ENCODE measurements at regions not wholly inside any gene's neighbourhood (a gene's known extent, or its start where the extent isn't known, plus 50 kb on each side); places are given as distances from the start of the nearest gene placed in this dataset.

DNA sequence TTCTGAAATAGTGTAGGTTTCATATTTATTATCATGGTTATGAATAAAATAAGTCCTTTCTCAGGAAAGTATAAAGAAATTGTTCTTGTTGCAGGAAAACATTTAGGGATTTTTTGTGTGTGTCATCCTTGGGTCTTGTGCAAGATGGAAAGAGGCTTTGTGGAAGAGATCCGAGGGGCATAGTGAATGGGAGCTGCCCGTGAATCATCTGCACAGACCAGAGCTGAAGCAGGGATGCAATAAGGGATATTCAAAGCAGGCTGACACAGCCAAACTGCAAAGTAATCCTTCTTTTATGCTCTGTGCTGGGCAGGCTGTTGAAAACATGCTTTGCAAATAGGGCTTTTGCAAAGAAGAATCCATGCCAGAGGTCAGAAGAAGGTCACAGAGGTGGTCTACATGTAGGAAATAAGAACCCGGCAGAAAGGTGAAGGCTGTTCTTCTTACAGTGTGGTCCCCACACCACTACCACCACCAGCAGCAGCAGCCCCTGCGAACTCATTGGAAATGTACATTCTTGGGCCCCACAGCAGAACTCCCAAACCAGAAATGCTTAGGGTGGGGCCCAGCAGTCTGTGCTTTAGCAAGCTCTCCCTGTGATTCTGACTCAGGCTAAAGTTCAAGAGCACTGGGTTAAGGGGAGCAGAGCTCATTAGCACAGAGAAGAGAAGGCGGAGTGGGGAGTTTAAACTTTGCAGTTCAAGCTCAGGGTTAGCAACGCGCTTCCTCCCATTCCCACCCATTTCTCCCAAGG lies 237.6 kb downstream of the QKI start:
- DNase-seq (ENCODE audit: extremely low spot score): no peak
- TF ChIP-seq, protein P1, sequence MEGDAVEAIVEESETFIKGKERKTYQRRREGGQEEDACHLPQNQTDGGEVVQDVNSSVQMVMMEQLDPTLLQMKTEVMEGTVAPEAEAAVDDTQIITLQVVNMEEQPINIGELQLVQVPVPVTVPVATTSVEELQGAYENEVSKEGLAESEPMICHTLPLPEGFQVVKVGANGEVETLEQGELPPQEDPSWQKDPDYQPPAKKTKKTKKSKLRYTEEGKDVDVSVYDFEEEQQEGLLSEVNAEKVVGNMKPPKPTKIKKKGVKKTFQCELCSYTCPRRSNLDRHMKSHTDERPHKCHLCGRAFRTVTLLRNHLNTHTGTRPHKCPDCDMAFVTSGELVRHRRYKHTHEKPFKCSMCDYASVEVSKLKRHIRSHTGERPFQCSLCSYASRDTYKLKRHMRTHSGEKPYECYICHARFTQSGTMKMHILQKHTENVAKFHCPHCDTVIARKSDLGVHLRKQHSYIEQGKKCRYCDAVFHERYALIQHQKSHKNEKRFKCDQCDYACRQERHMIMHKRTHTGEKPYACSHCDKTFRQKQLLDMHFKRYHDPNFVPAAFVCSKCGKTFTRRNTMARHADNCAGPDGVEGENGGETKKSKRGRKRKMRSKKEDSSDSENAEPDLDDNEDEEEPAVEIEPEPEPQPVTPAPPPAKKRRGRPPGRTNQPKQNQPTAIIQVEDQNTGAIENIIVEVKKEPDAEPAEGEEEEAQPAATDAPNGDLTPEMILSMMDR (IDR thresholded peaks at IDR 0.05; ENCODE audit: control extremely low read depth, extremely low read depth, low read depth, missing control alignments): no peak
- ChIA-PET POLR2A (no interaction called here), CTCF (interaction anchor here (0.9 to 1.5 kb wide), 2 partner anchors 8 to 12 kb away, joined by 3 to 4 read pairs; no protein-coding TSS in a partner anchor)

DNA sequence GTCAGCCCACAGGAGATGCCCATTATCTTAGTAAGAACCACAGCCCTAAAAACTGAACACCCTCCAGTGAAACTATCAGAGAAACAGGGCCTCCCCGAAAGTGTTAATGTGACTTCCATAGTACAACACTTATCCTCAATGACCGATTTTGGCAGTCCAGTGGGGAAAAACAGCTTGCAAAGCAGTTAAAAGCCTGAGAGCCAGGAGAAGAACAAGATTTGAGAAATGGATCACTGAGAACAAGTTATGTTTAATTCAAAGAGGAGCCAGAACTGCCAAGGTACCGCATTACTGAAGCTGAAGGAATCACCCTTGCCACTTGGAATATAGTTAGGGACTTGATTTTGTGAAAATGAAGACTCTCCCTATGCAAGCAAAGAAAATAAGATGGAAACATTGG lies 236.9 kb downstream of the QKI start:
- POLR2A ChIA-PET: no interaction called here
- CTCF ChIA-PET: interaction anchor here (1.6 kb wide), 1 partner anchor 35 kb away, joined by 4 read pairs; no protein-coding TSS in a partner anchor
- TF ChIP-seq, protein P1 (IDR thresholded peaks at IDR 0.05; ENCODE audit: control extremely low read depth, extremely low read depth, low read depth, missing control alignments): no peak
- DNase-seq (ENCODE audit: extremely low spot score): no peak

DNA sequence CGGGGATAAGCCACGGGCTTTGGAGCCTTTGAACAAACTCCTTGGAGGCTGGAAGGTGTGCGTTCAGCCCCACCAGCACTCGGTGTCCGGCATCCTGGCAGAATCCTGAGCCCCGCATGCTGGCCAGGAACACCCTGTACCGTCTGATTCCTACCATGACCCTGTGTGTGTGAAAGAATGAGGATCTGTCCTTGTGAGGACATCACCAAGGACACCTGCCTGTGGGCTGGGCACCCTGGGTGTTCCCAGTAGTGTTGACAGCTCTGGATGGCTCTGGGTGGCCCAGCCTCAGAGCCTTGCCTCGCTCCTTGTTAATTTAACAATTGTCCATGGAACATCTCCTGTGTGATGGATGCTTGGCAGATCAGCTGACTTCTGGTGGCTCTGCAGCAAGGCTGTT lies 234.3 kb downstream of the QKI start:
- ChIA-PET CTCF (interaction anchor here (0.7 to 0.9 kb wide), 2 partner anchors 17 to 21 kb away, joined by 3 read pairs; no protein-coding TSS in a partner anchor), POLR2A (no interaction called here)
- TF ChIP-seq, protein P1 (IDR thresholded peaks at IDR 0.05; ENCODE audit: control extremely low read depth, extremely low read depth, low read depth, missing control alignments): no peak
- DNase-seq (ENCODE audit: extremely low spot score): no peak

DNA sequence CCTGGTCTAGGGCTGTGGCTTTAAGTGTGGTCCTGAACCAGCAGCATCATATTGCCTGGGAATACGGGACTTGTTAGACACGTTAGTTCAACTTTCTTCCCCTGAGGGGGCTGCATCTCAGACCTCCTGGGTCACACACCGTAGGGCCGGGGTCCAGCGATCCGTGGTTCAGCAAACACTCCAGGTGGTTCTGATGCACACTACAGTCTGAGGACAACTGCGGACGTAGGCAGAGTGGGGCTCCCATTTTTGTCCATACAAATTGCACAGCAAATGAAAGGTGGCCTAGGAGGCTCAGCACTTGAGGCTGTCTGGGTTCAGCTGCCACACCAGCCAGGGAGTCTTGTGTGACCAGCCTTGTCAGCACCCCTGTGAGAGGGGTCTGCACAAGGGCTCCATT lies 233.1 kb downstream of the QKI start:
- no peak for DNase-seq (ENCODE audit: extremely low spot score)
- CTCF ChIA-PET: no interaction called here
- POLR2A ChIA-PET: no interaction called here
- TF ChIP-seq, protein P1 (IDR thresholded peaks at IDR 0.05; ENCODE audit: control extremely low read depth, extremely low read depth, low read depth, missing control alignments): no peak

DNA sequence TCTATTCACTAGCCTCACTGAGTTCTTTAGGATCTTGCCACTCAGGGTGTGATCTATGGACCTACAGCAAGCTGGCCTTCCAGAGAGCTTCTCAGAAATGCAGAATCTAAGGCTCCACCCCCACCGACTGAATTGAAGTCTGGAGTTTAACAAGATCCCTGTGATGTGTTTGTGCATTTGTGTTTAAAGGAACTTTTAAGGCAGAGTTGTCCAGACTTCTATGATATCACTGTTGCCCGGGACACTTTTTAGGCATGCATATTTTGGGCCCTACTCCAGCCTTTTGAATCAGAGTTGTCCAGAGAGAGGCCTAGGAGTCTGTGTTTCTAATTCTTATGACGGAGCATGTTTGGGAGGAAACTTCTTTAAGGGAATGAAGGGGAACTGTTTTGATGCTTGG lies 232.3 kb downstream of the QKI start:
- ChIA-PET POLR2A (no interaction called here), CTCF (no interaction called here)
- TF ChIP-seq, protein P1 (IDR thresholded peaks at IDR 0.05; ENCODE audit: control extremely low read depth, extremely low read depth, low read depth, missing control alignments): no peak
- DNase-seq (ENCODE audit: extremely low spot score): no peak

DNA sequence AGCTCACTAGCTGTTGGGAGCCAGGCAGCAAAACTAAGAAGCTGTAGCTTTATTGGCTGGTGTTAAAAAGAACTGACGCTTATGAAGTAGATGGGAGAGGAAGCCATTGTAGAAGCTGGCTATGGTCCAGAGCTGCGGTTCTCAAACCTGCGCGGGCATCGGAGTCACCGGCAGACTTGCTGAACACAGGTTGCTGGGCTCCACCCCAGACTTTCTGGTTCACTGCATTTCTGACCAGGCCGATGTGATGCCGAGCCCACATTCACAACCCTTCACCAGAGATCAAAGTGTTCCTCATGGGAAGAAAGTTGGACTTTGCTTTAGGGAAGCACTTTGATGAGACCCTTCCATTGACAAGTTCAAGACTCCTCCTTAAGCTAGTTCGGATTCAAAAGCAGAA lies 231.6 kb downstream of the QKI start:
- DNase-seq (ENCODE audit: extremely low spot score): no peak
- ChIA-PET POLR2A (no interaction called here), CTCF (no interaction called here)
- TF ChIP-seq, protein P1 (IDR thresholded peaks at IDR 0.05; ENCODE audit: control extremely low read depth, extremely low read depth, low read depth, missing control alignments): no peak

Measured in GM10248 (cell line).